ENCODE measurements at regions not wholly inside any gene's neighbourhood (a gene's known extent, or its start where the extent isn't known, plus 50 kb on each side); places are given as distances from the start of the nearest gene placed in this dataset.

DNA sequence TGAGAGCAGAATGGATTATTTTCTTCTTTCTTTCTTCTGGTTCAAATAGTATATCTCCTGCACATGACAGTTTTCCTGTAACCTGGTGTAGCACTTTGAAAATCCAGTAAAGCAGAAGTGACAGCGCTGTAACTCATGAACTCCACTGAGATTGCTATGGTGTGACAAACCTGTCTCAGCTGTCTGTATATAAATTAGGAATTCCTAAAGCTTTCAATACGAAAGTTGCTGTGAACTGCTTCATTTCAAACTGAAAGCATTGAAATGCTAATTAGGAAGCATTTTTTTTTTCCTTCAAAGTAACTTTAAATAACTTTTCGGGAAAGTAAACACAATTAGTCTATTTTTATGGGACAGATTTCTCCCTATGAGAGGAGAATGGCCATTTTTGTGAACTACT is 646.9 kb upstream of the ZP4 start:
- ATAC-seq = no peak
- no peak overlapping the region for H3K27ac Mint-ChIP-seq
- POLR2A ChIA-PET = no interaction called here
- no peaks in the 10 kb centered on the region for H3K9me3 Mint-ChIP-seq
- H3K27me3 Mint-ChIP-seq (ENCODE audit: low read depth) = no peaks in the 10 kb centered on the region
- H3K36me3 Mint-ChIP-seq = no peaks in the 10 kb centered on the region
- TF ChIP-seq USF2 (CRISPR knock-in tag; IDR thresholded peaks at IDR 0.05) (no peak), GRHL2 (CRISPR knock-in tag; IDR thresholded peaks at IDR 0.05; ENCODE audit: insufficient replicate concordance, severe bottlenecking) (no peak), GTF2I (CRISPR knock-in tag; conservative IDR thresholded peaks at IDR 0.05) (no peak), FOXP4 (CRISPR knock-in tag; IDR thresholded peaks at IDR 0.05) (no peak), JUN (CRISPR knock-in tag; IDR thresholded peaks at IDR 0.05) (no peak), ZNF425 (CRISPR knock-in tag; conservative IDR thresholded peaks at IDR 0.05) (no peak), ZNF532 (CRISPR knock-in tag; IDR thresholded peaks at IDR 0.05; ENCODE audit: borderline replicate concordance) (no peak), NR2C2 (CRISPR knock-in tag; IDR thresholded peaks at IDR 0.05) (no peak), FOXP1 (CRISPR knock-in tag; IDR thresholded peaks at IDR 0.05; ENCODE audit: borderline replicate concordance) (no peak), ZNF396 (CRISPR knock-in tag; IDR thresholded peaks at IDR 0.05; ENCODE audit: borderline replicate concordance) (no peak), ZNF423 (CRISPR knock-in tag; IDR thresholded peaks at IDR 0.05) (no peak), ZNF121 (CRISPR knock-in tag; IDR thresholded peaks at IDR 0.05) (no peak), ESRRA (CRISPR knock-in tag; IDR thresholded peaks at IDR 0.05; ENCODE audit: borderline replicate concordance) (no peak), ZBTB21 (CRISPR knock-in tag; IDR thresholded peaks at IDR 0.05; ENCODE audit: borderline replicate concordance) (no peak), ZNF138 (CRISPR knock-in tag; conservative IDR thresholded peaks at IDR 0.05) (no peak), AFF4 (CRISPR knock-in tag; IDR thresholded peaks at IDR 0.05; ENCODE audit: borderline replicate concordance) (no peak), TEAD4 (CRISPR knock-in tag; IDR thresholded peaks at IDR 0.05) (no peak), NFATC4 (CRISPR knock-in tag; IDR thresholded peaks at IDR 0.05) (no peak)
- TF ChIP-seq, protein P1, sequence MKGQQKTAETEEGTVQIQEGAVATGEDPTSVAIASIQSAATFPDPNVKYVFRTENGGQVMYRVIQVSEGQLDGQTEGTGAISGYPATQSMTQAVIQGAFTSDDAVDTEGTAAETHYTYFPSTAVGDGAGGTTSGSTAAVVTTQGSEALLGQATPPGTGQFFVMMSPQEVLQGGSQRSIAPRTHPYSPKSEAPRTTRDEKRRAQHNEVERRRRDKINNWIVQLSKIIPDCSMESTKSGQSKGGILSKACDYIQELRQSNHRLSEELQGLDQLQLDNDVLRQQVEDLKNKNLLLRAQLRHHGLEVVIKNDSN (CRISPR knock-in tag; IDR thresholded peaks at IDR 0.05) = no peak
- peaks cover 19% of the 10 kb centered on the region for H3K4me1 Mint-ChIP-seq
- CTCF ChIA-PET = interaction anchor here (1.2 kb wide), 1 partner anchor 674 kb away, joined by 3 read pairs; no protein-coding TSS in a partner anchor
- DNase-seq (ENCODE audit: low spot score) = no peak
- H3K4me3 Mint-ChIP-seq = no peak overlapping the region
